Keratinocyte (primary cell): ENCODE measurements at regions not wholly inside any gene's neighbourhood (a gene's known extent, or its start where the extent isn't known, plus 50 kb on each side); places are given as distances from the start of the nearest gene placed in this dataset.

ENCODE experiments used
- EZH2 ChIP-seq: IDR thresholded peaks from one replicate; pipeline ENCODE4 v1.6.1; 2012; ENCODE audit warnings: inconsistent platforms, mild to moderate bottlenecking, low read length, moderate library complexity
- TF ChIP-seq, protein P1 (sequence below), 3 experiments: IDR thresholded peaks in 1 of 3; conservative IDR thresholded peaks in 1 of 3; optimal IDR thresholded peaks in 1 of 3; 2 replicates in 2 of 3; 3 replicates in 1 of 3; pipeline versions ENCODE3 to v1.5.1; 2011; ENCODE audit warnings: low read length in 3 of 3, mild to moderate bottlenecking in 3 of 3, moderate library complexity in 2 of 3, control low read depth in 1 of 3, inconsistent platforms in 1 of 3; ENCODE audit not compliant: insufficient read depth in 2 of 3; ENCODE audit errors: extremely low read depth in 1 of 3

DNA sequence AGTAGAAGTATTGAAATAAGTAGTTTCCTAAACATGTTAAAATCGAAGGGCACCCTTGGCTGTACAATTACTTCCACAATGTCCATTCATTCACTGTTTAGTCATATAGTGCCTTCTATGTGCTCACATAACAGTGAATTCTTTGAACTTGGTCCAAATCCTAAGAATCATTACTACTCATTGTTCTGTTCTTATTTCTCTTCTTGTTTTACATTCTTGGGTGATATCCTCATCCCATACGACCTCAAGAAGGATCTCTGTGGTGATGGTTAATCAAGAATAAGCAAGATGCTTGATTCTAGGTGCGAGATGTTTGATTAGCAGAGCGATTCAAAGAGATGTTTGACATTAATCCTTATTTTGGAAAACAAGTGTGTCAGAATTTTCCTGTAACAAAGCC lies 667.4 kb upstream of the ZP4 start:
- TF ChIP-seq, protein P1, sequence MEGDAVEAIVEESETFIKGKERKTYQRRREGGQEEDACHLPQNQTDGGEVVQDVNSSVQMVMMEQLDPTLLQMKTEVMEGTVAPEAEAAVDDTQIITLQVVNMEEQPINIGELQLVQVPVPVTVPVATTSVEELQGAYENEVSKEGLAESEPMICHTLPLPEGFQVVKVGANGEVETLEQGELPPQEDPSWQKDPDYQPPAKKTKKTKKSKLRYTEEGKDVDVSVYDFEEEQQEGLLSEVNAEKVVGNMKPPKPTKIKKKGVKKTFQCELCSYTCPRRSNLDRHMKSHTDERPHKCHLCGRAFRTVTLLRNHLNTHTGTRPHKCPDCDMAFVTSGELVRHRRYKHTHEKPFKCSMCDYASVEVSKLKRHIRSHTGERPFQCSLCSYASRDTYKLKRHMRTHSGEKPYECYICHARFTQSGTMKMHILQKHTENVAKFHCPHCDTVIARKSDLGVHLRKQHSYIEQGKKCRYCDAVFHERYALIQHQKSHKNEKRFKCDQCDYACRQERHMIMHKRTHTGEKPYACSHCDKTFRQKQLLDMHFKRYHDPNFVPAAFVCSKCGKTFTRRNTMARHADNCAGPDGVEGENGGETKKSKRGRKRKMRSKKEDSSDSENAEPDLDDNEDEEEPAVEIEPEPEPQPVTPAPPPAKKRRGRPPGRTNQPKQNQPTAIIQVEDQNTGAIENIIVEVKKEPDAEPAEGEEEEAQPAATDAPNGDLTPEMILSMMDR (optimal IDR thresholded peaks at IDR 0.05 in 1 of 3, IDR thresholded peaks at IDR 0.05 in 1 of 3, conservative IDR thresholded peaks at IDR 0.05 in 1 of 3; ENCODE audit: extremely low read depth in 1 of 3, insufficient read depth in 2 of 3, low read length in 3 of 3): no peak
- no peak for TF ChIP-seq EZH2
